Activated CD8-positive, alpha-beta T cell treated with anti-CD3 and anti-CD28 coated beads for 36 hours (primary cell): ENCODE measurements at regions not wholly inside any gene's neighbourhood (a gene's known extent, or its start where the extent isn't known, plus 50 kb on each side); places are given as distances from the start of the nearest gene placed in this dataset.

Experiments
- ATAC-seq: fragments of 200-7000 bp; cut with Tn5 transposase; one replicate; pipeline ENCODE4 v1.10.0; 2021; ENCODE audit warnings: mild to moderate bottlenecking, moderate library complexity
- CTCF ChIA-PET: fragments of 350-600 bp; sonication (Branson Sonifier 250); formaldehyde crosslinking; loops from one replicate; lab custom pipeline; 2021; ENCODE audit warnings: antibody characterized with exemption; lab: Charles Lee
- POLR2A ChIA-PET: fragments of 350-600 bp; sonication (Branson Sonifier 250); formaldehyde crosslinking; loops from one replicate; lab custom pipeline; 2021; ENCODE audit warnings: antibody characterized with exemption; lab: Charles Lee
- DNase-seq: peaks from one replicate; pipeline ENCODE4 v3.0.0-alpha.2; 2020
- H3K27ac Mint-ChIP-seq: one replicate; pipeline ENCODE4 v1.8.0; 2021; ENCODE audit warnings: mild to moderate bottlenecking, mixed read lengths
- H3K27me3 Mint-ChIP-seq: one replicate; pipeline ENCODE4 v1.8.0; 2021; ENCODE audit warnings: mixed read lengths
- H3K36me3 Mint-ChIP-seq: one replicate; pipeline ENCODE4 v1.8.0; 2021; ENCODE audit warnings: low read depth, mixed read lengths
- H3K4me1 Mint-ChIP-seq: one replicate; pipeline ENCODE4 v1.8.0; 2021; ENCODE audit warnings: low read depth, mixed read lengths
- H3K4me3 Mint-ChIP-seq: one replicate; pipeline ENCODE4 v1.8.0; 2021; ENCODE audit warnings: mild to moderate bottlenecking, moderate library complexity, mixed read lengths
- H3K9me3 Mint-ChIP-seq: one replicate; pipeline ENCODE4 v1.8.0; 2021; ENCODE audit warnings: mixed read lengths
- CTCF ChIP-seq: fragments of 200-600 bp; IDR thresholded peaks from one replicate; pipeline ENCODE4 v1.8.0; 2022; ENCODE audit warnings: antibody characterized with exemption, mild to moderate bottlenecking
- intact Hi-C: fragments of 100-400 bp; cut with micrococcal nuclease; formaldehyde crosslinking; loops from one replicate; pipeline ENCODE4 v1.10.0; 2022

- CTCF ChIA-PET, result no interaction called here
Observed at GRCh38 chr11:16630651-16631050, 107.8 kb upstream of the C11orf58 start.

DNA sequence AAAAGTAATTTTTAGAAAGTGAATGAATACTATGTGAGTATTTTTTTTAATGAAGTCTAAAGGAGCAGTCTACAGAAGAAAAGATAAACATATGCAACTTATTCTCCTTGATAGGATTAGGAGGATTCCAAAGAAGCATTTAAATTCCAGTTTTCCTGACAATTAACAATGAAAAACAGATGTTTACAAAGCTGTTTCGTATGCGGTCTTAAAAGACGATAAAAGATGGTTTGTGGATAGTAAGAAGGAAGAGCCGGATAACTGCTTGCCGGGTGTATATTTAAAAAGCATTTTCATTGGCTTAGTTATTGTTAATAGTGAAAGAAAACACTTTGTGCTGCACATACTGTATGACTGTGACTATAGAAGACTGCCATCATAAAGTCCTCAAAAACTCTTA lies 120.0 kb upstream of the C11orf58 start:
- Mint-ChIP-seq H3K27me3 (peaks cover 28% of the 10 kb centered on the region), H3K9me3 (peaks cover 5% of the 10 kb centered on the region), H3K36me3 (no peaks in the 10 kb centered on the region), H3K4me3 (no peak overlapping the region), H3K27ac (no peak overlapping the region), H3K4me1 (peaks cover 6% of the 10 kb centered on the region)
- ChIA-PET CTCF (no interaction called here), POLR2A (no interaction called here)
- no peak for ATAC-seq
- DNase-seq, result no peak
- intact Hi-C loops, result no loop called here
- no peak for TF ChIP-seq CTCF

More at GRCh38 chr11:16630651-16631050, 107.8 kb upstream of the C11orf58 start:
- no peak for TF ChIP-seq CTCF
- Mint-ChIP-seq H3K36me3 (no peaks in the 10 kb centered on the region), H3K4me1 (no peaks in the 10 kb centered on the region), H3K4me3 (no peak overlapping the region), H3K27me3 (peaks cover 4% of the 10 kb centered on the region), H3K27ac (no peak overlapping the region), H3K9me3 (peaks cover 8% of the 10 kb centered on the region)
- intact Hi-C loops, result no loop called here
- DNase-seq, result no peak
- POLR2A ChIA-PET, result no interaction called here
- no peak for ATAC-seq

- TF ChIP-seq CTCF, result no peak
- Mint-ChIP-seq H3K27me3 (peaks cover 51% of the 10 kb centered on the region), H3K9me3 (no peaks in the 10 kb centered on the region), H3K4me3 (no peak overlapping the region), H3K4me1 (peaks cover 16% of the 10 kb centered on the region), H3K27ac (no peak overlapping the region), H3K36me3 (no peaks in the 10 kb centered on the region)
- DNase-seq (no peak), ATAC-seq (no peak)
- ChIA-PET POLR2A (no interaction called here), CTCF (no interaction called here)
- intact Hi-C loops, result no loop called here
Observed at GRCh38 chr11:16615480-16615879, 123.0 kb upstream of the C11orf58 start.

- ChIA-PET POLR2A (interaction anchor here (0.9 to 1.1 kb wide), 2 partner anchors 9 to 125 kb away, joined by 3 read pairs; no protein-coding TSS in a partner anchor), CTCF (interaction anchor here (0.6 to 1.9 kb wide), 26 partner anchors 8 to 983 kb away, joined by 3 to 23 read pairs (median 4); no protein-coding TSS in a partner anchor)
- intact Hi-C loops, result loop anchor here (5.0 kb wide), 1 partner anchor 671 kb away; no protein-coding TSS in a partner anchor
- Mint-ChIP-seq H3K9me3 (no peaks in the 10 kb centered on the region), H3K27me3 (peaks cover 51% of the 10 kb centered on the region), H3K27ac (no peak overlapping the region), H3K4me3 (peak overlapping the region; percentile 55), H3K36me3 (no peaks in the 10 kb centered on the region), H3K4me1 (peaks cover 16% of the 10 kb centered on the region)
- ATAC-seq (peak; percentile 97), DNase-seq (peak; percentile 84)
- TF ChIP-seq CTCF, result peak; percentile 76
Observed at GRCh38 chr11:16613512-16614381, 124.7 kb upstream of the C11orf58 start.

GRCh38 chr11:16613262-16613511 lies 125.3 kb upstream of the C11orf58 start:
- no peak overlapping the region for H3K27ac Mint-ChIP-seq

More at GRCh38 chr11:16613262-16613511, 125.3 kb upstream of the C11orf58 start:
- Mint-ChIP-seq H3K4me1 (peaks cover 16% of the 10 kb centered on the region), H3K4me3 (peak overlapping the region; percentile 55), H3K9me3 (no peaks in the 10 kb centered on the region), H3K36me3 (no peaks in the 10 kb centered on the region), H3K27me3 (peaks cover 49% of the 10 kb centered on the region)
- intact Hi-C loops, result loop anchor here (5.0 kb wide), 1 partner anchor 671 kb away; no protein-coding TSS in a partner anchor
- ChIA-PET CTCF (interaction anchor here (1.0 to 1.9 kb wide), 16 partner anchors 9 to 963 kb away, joined by 3 to 23 read pairs (median 4); no protein-coding TSS in a partner anchor), POLR2A (interaction anchor here (1.1 kb wide), 1 partner anchor 8 kb away, joined by 3 read pairs; no protein-coding TSS in a partner anchor)
- TF ChIP-seq CTCF, result no peak
- ATAC-seq (peak; percentile 13), DNase-seq (no peak)
